HEK293T (cell line): ENCODE measurements at regions not wholly inside any gene's neighbourhood (a gene's known extent, or its start where the extent isn't known, plus 50 kb on each side); places are given as distances from the start of the nearest gene placed in this dataset.
A peak's percentile ranks its signal among the peaks of the same experiment; 100 is the strongest.

Source experiments
- CTCF ChIA-PET: fragments of 350-600 bp; formaldehyde crosslinking; extraction: SDS; loops from one replicate; lab custom pipeline; 2021; ENCODE audit warnings: antibody characterized with exemption, inconsistent platforms; lab: Yijun Ruan, JAX
- POLR2A ChIA-PET: fragments of 350-600 bp; formaldehyde crosslinking; extraction: SDS; loops from one replicate; lab custom pipeline; 2020; ENCODE audit warnings: antibody characterized with exemption, inconsistent platforms; lab: Yijun Ruan, JAX
- DNase-seq: peaks from one replicate; pipeline ENCODE4 v3.0.0; 2012; ENCODE audit warnings: mixed read lengths; ENCODE audit errors: extremely low spot score
- ARNT ChIP-seq: fragments of 450-650 bp; IDR thresholded peaks from 2 replicates; pipeline ENCODE4 v1.6.1; 2017; ENCODE audit warnings: mild to moderate bottlenecking
- BHLHE40 ChIP-seq: fragments of 450-650 bp; IDR thresholded peaks from 2 replicates; pipeline ENCODE4 v1.6.1; 2016; ENCODE audit warnings: mild to moderate bottlenecking, moderate library complexity, borderline replicate concordance
- CTBP1 ChIP-seq: fragments of 450-650 bp; IDR thresholded peaks from 2 replicates; pipeline ENCODE4 v1.6.1; 2016; ENCODE audit warnings: borderline replicate concordance
- ELF4 ChIP-seq: fragments of 450-650 bp; IDR thresholded peaks from 2 replicates; pipeline ENCODE4 v1.6.1; 2017; ENCODE audit warnings: antibody characterized with exemption
- FOXA1 ChIP-seq: fragments of 450-650 bp; IDR thresholded peaks from 2 replicates; pipeline ENCODE4 v1.6.1; 2016; ENCODE audit warnings: mild to moderate bottlenecking
- FOXK2 ChIP-seq: fragments of 450-650 bp; IDR thresholded peaks from 2 replicates; pipeline ENCODE4 v1.6.1; 2016; ENCODE audit warnings: mild to moderate bottlenecking
- FOXM1 ChIP-seq: fragments of 450-650 bp; IDR thresholded peaks from 2 replicates; pipeline ENCODE4 v1.6.1; 2017; ENCODE audit warnings: mild to moderate bottlenecking, borderline replicate concordance
- HDGF ChIP-seq: fragments of 450-650 bp; IDR thresholded peaks from 2 replicates; pipeline ENCODE4 v1.6.1; 2017; ENCODE audit warnings: antibody characterized with exemption, borderline replicate concordance
- L3MBTL2 ChIP-seq: fragments of 450-650 bp; conservative IDR thresholded peaks from 2 replicates; pipeline ENCODE4 v1.6.1; 2016; ENCODE audit warnings: mild to moderate bottlenecking
- LEF1 ChIP-seq: fragments of 450-650 bp; IDR thresholded peaks from 2 replicates; pipeline ENCODE4 v1.6.1; 2017; ENCODE audit warnings: mild to moderate bottlenecking, borderline replicate concordance
- NFRKB ChIP-seq: fragments of 450-650 bp; IDR thresholded peaks from 2 replicates; pipeline ENCODE4 v1.6.1; 2016; ENCODE audit warnings: mild to moderate bottlenecking, moderate library complexity
- SP1 ChIP-seq: fragments of 450-650 bp; IDR thresholded peaks from 2 replicates; pipeline ENCODE4 v1.6.1; 2017
- SUZ12 ChIP-seq: fragments of 450-650 bp; IDR thresholded peaks from 2 replicates; pipeline ENCODE4 v1.6.1; 2016; ENCODE audit warnings: mild to moderate bottlenecking
- TARDBP ChIP-seq: fragments of 450-650 bp; IDR thresholded peaks from 2 replicates; pipeline ENCODE4 v1.6.1; 2016
- ZNF384 ChIP-seq: fragments of 450-650 bp; IDR thresholded peaks from 2 replicates; pipeline ENCODE4 v1.6.1; 2016
- TF ChIP-seq, protein P1 (sequence below): fragments of 450-650 bp; IDR thresholded peaks from 2 replicates; pipeline ENCODE4 v1.6.1; 2016

DNA sequence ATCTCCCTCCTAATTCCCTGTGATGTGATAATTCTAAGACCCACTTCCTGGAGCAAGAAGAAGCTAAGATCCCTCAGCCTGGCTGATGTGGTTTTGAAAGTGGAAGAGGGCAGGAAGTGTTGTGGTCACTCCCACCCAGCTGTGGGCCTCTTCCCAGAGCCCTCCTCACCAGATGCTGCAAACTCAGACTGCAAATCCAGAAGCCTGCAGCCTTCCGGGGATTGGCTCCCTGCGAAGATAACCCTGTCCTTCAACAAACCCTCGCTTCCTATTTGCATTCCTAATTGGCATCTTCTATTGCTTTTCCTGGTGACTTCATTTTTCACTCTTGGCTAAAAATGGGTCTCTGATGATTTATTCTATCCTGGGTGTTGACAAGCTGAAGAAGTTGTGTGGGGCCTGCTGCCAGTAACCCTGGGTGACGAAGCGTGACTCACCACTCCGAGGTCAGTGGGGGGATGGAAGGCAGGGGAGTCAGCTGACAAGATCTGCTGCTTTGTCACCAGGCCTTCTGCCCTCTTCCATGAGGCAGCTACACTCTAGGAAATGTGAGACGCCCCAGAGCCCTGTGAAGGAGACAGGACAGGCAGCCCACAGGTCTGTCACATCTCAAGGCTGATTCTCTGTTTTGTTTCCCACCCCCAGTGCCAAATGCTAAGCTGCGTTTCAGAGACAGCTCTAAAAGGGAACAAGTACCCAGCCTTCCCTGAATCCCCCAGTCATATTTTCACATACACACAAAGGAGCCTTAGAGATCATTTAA, 99.7 kb upstream of the LIPC start:
- TF ChIP-seq CTBP1: peak; percentile 53; the same call in 1 of the 2 replicates
- TF ChIP-seq, protein P1, sequence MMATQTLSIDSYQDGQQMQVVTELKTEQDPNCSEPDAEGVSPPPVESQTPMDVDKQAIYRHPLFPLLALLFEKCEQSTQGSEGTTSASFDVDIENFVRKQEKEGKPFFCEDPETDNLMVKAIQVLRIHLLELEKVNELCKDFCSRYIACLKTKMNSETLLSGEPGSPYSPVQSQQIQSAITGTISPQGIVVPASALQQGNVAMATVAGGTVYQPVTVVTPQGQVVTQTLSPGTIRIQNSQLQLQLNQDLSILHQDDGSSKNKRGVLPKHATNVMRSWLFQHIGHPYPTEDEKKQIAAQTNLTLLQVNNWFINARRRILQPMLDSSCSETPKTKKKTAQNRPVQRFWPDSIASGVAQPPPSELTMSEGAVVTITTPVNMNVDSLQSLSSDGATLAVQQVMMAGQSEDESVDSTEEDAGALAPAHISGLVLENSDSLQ: peak; percentile 88
- no peak for TF ChIP-seq SP1
- DNase-seq: peak; percentile 52
- CTCF ChIA-PET: interaction anchor here (0.6 to 0.7 kb wide), 3 partner anchors 62 to 612 kb away, joined by 3 read pairs; no protein-coding TSS in a partner anchor
- POLR2A ChIA-PET: interaction anchor here (0.7 to 2.2 kb wide), 6 partner anchors 9 to 439 kb away, joined by 3 to 8 read pairs (median 3); partner anchors contain the start of gene MINDY2

DNA sequence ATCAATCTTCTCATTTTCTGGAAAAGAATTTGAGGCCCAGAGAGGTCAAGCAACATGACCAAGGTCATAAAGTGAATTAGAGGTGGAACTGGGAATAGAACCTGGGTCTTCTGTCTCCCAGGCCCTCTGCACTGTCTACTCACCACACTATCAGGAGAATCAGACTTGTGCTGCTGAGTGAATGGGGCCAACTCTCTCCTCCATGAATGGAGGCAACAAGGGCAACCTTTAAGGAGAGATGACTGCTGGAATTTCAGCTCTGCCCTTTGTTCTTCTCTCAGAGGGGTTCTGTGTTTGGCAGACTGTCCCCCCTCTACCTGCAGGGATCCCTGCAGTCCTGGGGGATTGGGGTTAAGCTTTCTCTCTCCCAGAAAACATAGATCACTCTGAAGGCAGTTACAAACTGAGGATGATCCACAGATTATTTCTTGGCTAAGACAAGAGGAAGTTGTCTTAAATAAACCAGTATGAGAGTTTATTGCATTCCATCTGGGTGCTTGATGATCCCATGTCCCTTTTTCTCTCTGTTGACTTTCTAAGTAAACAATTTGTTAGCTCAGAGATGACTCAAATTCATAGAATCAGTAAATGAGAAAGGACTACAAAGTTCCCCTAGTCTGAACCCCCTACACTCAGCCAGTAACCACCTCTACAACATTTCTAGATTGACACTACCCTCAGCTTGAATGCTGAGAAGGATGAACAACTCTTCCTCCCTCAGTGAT, 99.0 kb upstream of the LIPC start:
- TF ChIP-seq FOXK2: no peak
- TF ChIP-seq CTBP1: no peak
- TF ChIP-seq, protein P1: no peak
- TF ChIP-seq LEF1: no peak
- TF ChIP-seq NFRKB: no peak
- TF ChIP-seq HDGF: no peak
- TF ChIP-seq BHLHE40: no peak
- TF ChIP-seq FOXA1: no peak
- TF ChIP-seq ELF4: no peak
- ChIA-PET POLR2A (interaction anchor here (0.7 to 2.2 kb wide), 5 partner anchors 9 to 438 kb away, joined by 3 to 7 read pairs (median 3); partner anchors contain the start of gene MINDY2), CTCF (interaction anchor here (0.6 kb wide), 1 partner anchor 63 kb away, joined by 3 read pairs; no protein-coding TSS in a partner anchor)
- no peak for DNase-seq

DNA sequence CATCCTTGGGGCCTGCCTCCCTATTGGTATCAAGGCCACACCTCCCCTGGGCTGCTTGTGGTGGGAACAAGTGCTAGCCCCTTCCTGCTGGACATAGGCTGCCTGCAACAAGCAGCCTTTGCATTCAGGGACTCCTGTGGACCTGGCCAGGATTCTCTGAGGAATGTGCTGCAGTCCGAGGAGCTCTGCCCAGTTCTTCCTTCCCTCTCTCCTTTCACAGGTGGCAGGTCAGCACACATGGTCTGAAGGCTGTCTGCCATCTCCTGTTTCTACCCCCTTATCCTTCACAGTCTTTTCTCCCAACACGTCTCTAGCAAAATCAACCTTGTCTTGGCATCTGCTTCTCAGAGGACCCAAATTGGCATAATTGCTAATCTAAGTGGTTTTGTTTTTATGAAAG, 97.0 kb upstream of the LIPC start:
- ChIA-PET CTCF (no interaction called here), POLR2A (no interaction called here)
- TF ChIP-seq LEF1 (no peak), L3MBTL2 (no peak), HDGF (no peak)
- TF ChIP-seq, protein P1: no peak
- no peak for DNase-seq

DNA sequence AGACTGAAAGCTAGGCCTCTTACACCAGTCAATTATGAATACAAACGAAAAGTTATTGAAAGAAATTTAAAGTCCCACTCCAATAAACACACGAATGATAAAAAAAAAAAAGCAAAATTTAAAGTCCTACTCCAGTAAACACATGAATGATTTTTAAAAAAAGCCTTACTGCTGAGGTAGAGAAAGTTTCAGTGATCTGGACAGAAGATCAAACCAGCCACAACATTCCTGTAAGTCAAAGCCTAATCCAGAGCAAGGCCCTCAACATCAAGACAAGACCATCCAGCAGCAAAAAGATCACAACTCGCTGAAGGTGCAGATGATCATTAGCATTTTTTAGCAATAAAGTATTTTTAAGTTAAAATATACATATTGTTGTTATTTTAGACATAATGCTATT, 95.6 kb upstream of the LIPC start:
- CTCF ChIA-PET: interaction anchor here (0.6 kb wide), 1 partner anchor 101 kb away, joined by 3 read pairs; no protein-coding TSS in a partner anchor

DNA sequence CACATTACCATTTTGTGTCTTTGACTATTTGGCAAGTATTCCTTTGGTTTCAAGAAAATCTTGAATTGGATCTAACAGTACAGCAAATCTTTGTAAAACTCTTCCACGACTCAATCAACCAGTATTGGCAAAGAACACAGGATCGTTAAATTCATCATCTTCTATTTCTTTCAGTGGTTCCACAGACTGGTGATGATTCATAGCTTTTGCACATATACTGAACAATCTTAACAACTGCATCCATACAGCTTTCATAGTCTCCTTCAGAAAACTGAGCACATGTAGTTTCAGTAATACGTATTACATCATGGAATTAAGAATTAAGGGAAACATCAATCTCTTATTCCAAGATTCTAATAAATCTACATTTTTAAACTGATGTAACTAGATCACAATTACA, 91.6 kb upstream of the LIPC start:
- ChIA-PET CTCF (no interaction called here), POLR2A (no interaction called here)
- DNase-seq: no peak
- no peak for TF ChIP-seq HDGF
- TF ChIP-seq NFRKB: no peak
- TF ChIP-seq FOXA1: no peak
- no peak for TF ChIP-seq LEF1
- no peak for TF ChIP-seq TARDBP
- TF ChIP-seq SUZ12: no peak
- TF ChIP-seq, protein P1: no peak
- TF ChIP-seq L3MBTL2: no peak
- no peak for TF ChIP-seq FOXM1
- TF ChIP-seq ZNF384: no peak
- no peak for TF ChIP-seq FOXK2
- TF ChIP-seq CTBP1: no peak

More for the DNA sequence above, 95.6 kb upstream of the LIPC start:
- DNase-seq: no peak
- TF ChIP-seq, protein P1: no peak
- TF ChIP-seq LEF1 (no peak), FOXM1 (no peak), SP1 (no peak), TARDBP (no peak), L3MBTL2 (no peak), CTBP1 (no peak), ELF4 (no peak), SUZ12 (no peak), FOXA1 (no peak), BHLHE40 (no peak), NFRKB (no peak), ARNT (no peak), ZNF384 (no peak), HDGF (no peak), FOXK2 (no peak)
- POLR2A ChIA-PET: no interaction called here
